SK-N-SH (cell line): ENCODE measurements at regions not wholly inside any gene's neighbourhood (a gene's known extent, or its start where the extent isn't known, plus 50 kb on each side); places are given as distances from the start of the nearest gene placed in this dataset.

Experiments used
- CTCF ChIA-PET: fragments of 300-600, 350-600 bp; formaldehyde crosslinking; extraction: SDS; loops from one replicate; lab custom pipeline; 2021; lab: Yijun Ruan, JAX
- POLR2A ChIA-PET: fragments of 350-600 bp; sonication (Branson Sonifier 250); formaldehyde crosslinking; extraction: SDS; loops from one replicate; lab custom pipeline; 2020; ENCODE audit warnings: antibody characterized with exemption, inconsistent platforms; lab: Yijun Ruan, JAX
- DNase-seq: peaks from one replicate; pipeline ENCODE4 v3.0.0; 2012
- H2AFZ ChIP-seq: fragments of 200-600 bp; sonication (generic); 2 replicates; pipeline ENCODE4 v1.8.1; 2016; ENCODE audit warnings: antibody characterized with exemption, mild to moderate bottlenecking, low read depth
- H3F3A ChIP-seq: fragments of 200-600 bp; sonication (generic); replicated peaks from 2 replicates; pipeline ENCODE3; 2016; ENCODE audit warnings: antibody characterized with exemption, mild to moderate bottlenecking; ENCODE audit not compliant: insufficient read depth
- H3K27ac ChIP-seq, 2 experiments: fragments of 200-500 bp in 1 of 2; fragments of 200-600 bp in 1 of 2; sonication (Bioruptor generic) in 1 of 2; sonication (generic), shearing (Covaris generic) in 1 of 2; 2 replicates each; pipeline versions ENCODE4 v1.5.1 to v1.6.1; 2014 to 2016; ENCODE audit warnings: low read depth in 2 of 2, inconsistent platforms in 1 of 2, low read length in 1 of 2, mild to moderate bottlenecking in 1 of 2, mixed read lengths in 1 of 2
- H3K27me3 ChIP-seq: fragments of 200-600 bp; sonication (generic), shearing (Covaris generic); 2 replicates; pipeline ENCODE4 v1.6.1; 2016; ENCODE audit warnings: mixed run types; ENCODE audit not compliant: insufficient read depth
- H3K36me3 ChIP-seq, 2 experiments: fragments of 200-500 bp in 1 of 2; fragments of 200-600 bp in 1 of 2; sonication (Bioruptor generic) in 1 of 2; sonication (generic) in 1 of 2; replicated peaks in 1 of 2; 2 replicates each; pipeline versions ENCODE3 to v1.5.1; 2014 to 2016; ENCODE audit warnings: low read length in 1 of 2, mild to moderate bottlenecking in 1 of 2; ENCODE audit not compliant: insufficient read depth in 2 of 2, control insufficient read depth in 1 of 2
- H3K4me1 ChIP-seq, 2 experiments: fragments of 200-500 bp in 1 of 2; fragments of 200-600 bp in 1 of 2; sonication (Bioruptor generic) in 1 of 2; sonication (generic), shearing (Covaris generic) in 1 of 2; 2 replicates each; pipeline versions ENCODE4 v1.5.1 to v1.6.1; 2014 to 2016; ENCODE audit warnings: low read depth in 1 of 2, low read length in 1 of 2, mixed run types in 1 of 2; ENCODE audit not compliant: insufficient read depth in 2 of 2, control insufficient read depth in 1 of 2
- H3K4me2 ChIP-seq: fragments of 200-600 bp; sonication (generic), shearing (Covaris generic); 2 replicates; pipeline ENCODE4 v1.6.1; 2017; ENCODE audit warnings: mixed run types
- H3K4me3 ChIP-seq, 2 experiments: fragments of 200-500 bp in 1 of 2; fragments of 200-600 bp in 1 of 2; sonication (Bioruptor generic) in 1 of 2; sonication (generic), shearing (Covaris generic) in 1 of 2; 2 replicates each; pipeline versions ENCODE4 v1.5.1 to v1.8.1; 2014 to 2016; ENCODE audit warnings: low read depth in 2 of 2, inconsistent platforms in 1 of 2, low read length in 1 of 2, mild to moderate bottlenecking in 1 of 2, mixed read lengths in 1 of 2, moderate library complexity in 1 of 2
- H3K79me2 ChIP-seq: fragments of 200-600 bp; sonication (generic); 2 replicates; pipeline ENCODE4 v1.8.1; 2017; ENCODE audit warnings: mild to moderate bottlenecking; ENCODE audit not compliant: insufficient read depth
- H3K9ac ChIP-seq: fragments of 200-600 bp; sonication (generic); 2 replicates; pipeline ENCODE4 v1.6.1; 2017; ENCODE audit warnings: mixed run types
- H3K9me2 ChIP-seq: fragments of 200-600 bp; sonication (generic); 2 replicates; pipeline ENCODE4 v1.6.1; 2017; ENCODE audit warnings: mixed run types
- H3K9me3 ChIP-seq: fragments of 200-600 bp; sonication (generic); 2 replicates; pipeline ENCODE4 v1.6.1; 2017; ENCODE audit warnings: mixed run types, mild to moderate bottlenecking, moderate library complexity
- H4K20me1 ChIP-seq: fragments of 200-600 bp; sonication (generic); 2 replicates; pipeline ENCODE4 v1.6.1; 2017; ENCODE audit warnings: mild to moderate bottlenecking, mixed run types; ENCODE audit not compliant: insufficient read depth
- CHD2 ChIP-seq: fragments of 150-350 bp; IDR thresholded peaks from 2 replicates; pipeline ENCODE4 v1.6.1; 2018; ENCODE audit warnings: low read length; ENCODE audit not compliant: partially characterized antibody
- FOSL2 ChIP-seq: IDR thresholded peaks from 2 replicates; pipeline ENCODE4 v1.4.0; 2012; ENCODE audit warnings: low read depth, mild to moderate bottlenecking, moderate library complexity, borderline replicate concordance
- GABPA ChIP-seq: IDR thresholded peaks from 2 replicates; pipeline ENCODE4 v1.4.0; 2012; ENCODE audit warnings: low read depth, mild to moderate bottlenecking
- MEF2A ChIP-seq: IDR thresholded peaks from 2 replicates; pipeline ENCODE4 v1.4.0; 2012; ENCODE audit warnings: low read depth, borderline replicate concordance
- WGBS: methylation state at CpG from one replicate; pipeline ENCODE4 v1.1.6; 2017; ENCODE audit warnings: low lambda C conversion rate; 5-methylcytosine and 5-hydroxymethylcytosine counted together
- TF ChIP-seq, protein P1 (sequence below): IDR thresholded peaks from 2 replicates; pipeline ENCODE4 v1.6.1; 2012; ENCODE audit warnings: mild to moderate bottlenecking, low read depth, low read length, moderate library complexity
- TF ChIP-seq, protein P2 (sequence below): fragments of 150-350 bp; IDR thresholded peaks from 2 replicates; pipeline ENCODE4 v1.6.1; 2017; ENCODE audit warnings: antibody characterized with exemption, low read length, low read depth, borderline replicate concordance

DNA sequence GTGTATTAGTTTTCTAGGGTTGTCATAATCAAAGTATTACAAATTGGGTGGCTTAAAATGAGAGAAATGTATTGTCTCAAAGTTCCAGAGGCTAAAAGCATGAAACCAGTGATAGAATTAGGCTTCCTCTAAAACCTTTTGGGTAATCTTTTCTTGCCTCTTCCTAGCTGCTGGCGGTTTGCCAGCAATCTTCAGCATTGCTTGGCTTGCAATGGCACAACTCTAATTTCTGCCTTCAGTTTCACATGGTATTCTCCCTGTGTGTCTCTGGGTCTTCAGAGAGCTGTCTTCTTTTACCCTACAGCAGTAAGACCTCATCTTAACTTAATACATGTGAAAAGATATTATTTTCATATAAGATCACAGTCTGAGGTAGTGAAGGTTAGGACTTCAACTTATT lies 479.1 kb upstream of the GJE1 start:
- no peaks in the 10 kb centered on the region for H3K9me2 ChIP-seq
- no peak overlapping the region for H3K4me3 ChIP-seq
- H3K27me3 ChIP-seq = no peaks in the 10 kb centered on the region
- H3K27ac ChIP-seq = no peak overlapping the region
- H2AFZ ChIP-seq = no peak overlapping the region
- H3K9ac ChIP-seq = no peak overlapping the region
- peaks cover under 1% of the 10 kb centered on the region for H3F3A ChIP-seq
- peaks cover 11% of the 10 kb centered on the region for H3K9me3 ChIP-seq
- 20% methylated on average over 1 of the region's 1 CpG for WGBS
- H3K4me1 ChIP-seq = no peaks in the 10 kb centered on the region
- TF ChIP-seq, protein P1, sequence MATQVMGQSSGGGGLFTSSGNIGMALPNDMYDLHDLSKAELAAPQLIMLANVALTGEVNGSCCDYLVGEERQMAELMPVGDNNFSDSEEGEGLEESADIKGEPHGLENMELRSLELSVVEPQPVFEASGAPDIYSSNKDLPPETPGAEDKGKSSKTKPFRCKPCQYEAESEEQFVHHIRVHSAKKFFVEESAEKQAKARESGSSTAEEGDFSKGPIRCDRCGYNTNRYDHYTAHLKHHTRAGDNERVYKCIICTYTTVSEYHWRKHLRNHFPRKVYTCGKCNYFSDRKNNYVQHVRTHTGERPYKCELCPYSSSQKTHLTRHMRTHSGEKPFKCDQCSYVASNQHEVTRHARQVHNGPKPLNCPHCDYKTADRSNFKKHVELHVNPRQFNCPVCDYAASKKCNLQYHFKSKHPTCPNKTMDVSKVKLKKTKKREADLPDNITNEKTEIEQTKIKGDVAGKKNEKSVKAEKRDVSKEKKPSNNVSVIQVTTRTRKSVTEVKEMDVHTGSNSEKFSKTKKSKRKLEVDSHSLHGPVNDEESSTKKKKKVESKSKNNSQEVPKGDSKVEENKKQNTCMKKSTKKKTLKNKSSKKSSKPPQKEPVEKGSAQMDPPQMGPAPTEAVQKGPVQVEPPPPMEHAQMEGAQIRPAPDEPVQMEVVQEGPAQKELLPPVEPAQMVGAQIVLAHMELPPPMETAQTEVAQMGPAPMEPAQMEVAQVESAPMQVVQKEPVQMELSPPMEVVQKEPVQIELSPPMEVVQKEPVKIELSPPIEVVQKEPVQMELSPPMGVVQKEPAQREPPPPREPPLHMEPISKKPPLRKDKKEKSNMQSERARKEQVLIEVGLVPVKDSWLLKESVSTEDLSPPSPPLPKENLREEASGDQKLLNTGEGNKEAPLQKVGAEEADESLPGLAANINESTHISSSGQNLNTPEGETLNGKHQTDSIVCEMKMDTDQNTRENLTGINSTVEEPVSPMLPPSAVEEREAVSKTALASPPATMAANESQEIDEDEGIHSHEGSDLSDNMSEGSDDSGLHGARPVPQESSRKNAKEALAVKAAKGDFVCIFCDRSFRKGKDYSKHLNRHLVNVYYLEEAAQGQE = no peak
- H3K4me2 ChIP-seq = no peak overlapping the region
- POLR2A ChIA-PET = no interaction called here
- CTCF ChIA-PET = no interaction called here
- no peaks in the 10 kb centered on the region for H3K79me2 ChIP-seq
- H3K36me3 ChIP-seq = no peaks in the 10 kb centered on the region
- no peak for DNase-seq
- no peaks in the 10 kb centered on the region for H4K20me1 ChIP-seq

DNA sequence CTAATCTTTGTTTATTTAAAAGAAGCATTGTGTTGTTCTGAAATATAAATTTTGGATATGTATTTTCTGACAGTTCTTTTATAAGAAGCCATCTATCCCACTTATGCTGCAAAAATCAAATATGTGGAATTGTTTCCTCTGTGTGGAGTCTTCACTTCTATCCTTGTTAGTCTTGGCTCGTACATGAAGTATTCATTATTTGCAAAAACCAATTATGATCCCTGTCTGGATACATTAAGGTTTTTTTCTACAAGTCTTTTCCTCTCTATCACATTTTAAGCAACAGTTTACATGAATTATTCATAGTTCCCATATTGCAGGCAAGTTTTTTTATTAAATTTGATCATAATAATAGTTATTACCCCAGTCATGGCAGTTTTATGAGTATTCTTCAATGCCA lies 490.8 kb upstream of the GJE1 start:
- Histone ChIP-seq H3K9me3 (no peaks in the 10 kb centered on the region), H3K4me2 (no peak overlapping the region), H3K9me2 (no peaks in the 10 kb centered on the region; the same call in 1 of the 2 replicates), H2AFZ (no peak overlapping the region), H3K79me2 (no peaks in the 10 kb centered on the region), H3K9ac (no peak overlapping the region), H3K4me3 (no peak overlapping the region), H3F3A (no peaks in the 10 kb centered on the region), H3K4me1 (peaks cover 0 to 10% of the 10 kb centered on the region in 2 experiments; a peak in 1 of 4 replicates), H3K27me3 (no peaks in the 10 kb centered on the region), H3K27ac (no peak overlapping the region), H4K20me1 (no peaks in the 10 kb centered on the region), H3K36me3 (no peaks in the 10 kb centered on the region)
- 29% methylated on average over 1 of the region's 1 CpG for WGBS
- CTCF ChIA-PET = no interaction called here
- TF ChIP-seq, protein P1 = no peak
- no peak for TF ChIP-seq FOSL2
- no peak for TF ChIP-seq CHD2
- no peak for TF ChIP-seq MEF2A
- no peak for TF ChIP-seq GABPA
- TF ChIP-seq, protein P2, sequence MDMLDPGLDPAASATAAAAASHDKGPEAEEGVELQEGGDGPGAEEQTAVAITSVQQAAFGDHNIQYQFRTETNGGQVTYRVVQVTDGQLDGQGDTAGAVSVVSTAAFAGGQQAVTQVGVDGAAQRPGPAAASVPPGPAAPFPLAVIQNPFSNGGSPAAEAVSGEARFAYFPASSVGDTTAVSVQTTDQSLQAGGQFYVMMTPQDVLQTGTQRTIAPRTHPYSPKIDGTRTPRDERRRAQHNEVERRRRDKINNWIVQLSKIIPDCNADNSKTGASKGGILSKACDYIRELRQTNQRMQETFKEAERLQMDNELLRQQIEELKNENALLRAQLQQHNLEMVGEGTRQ = no peak
- DNase-seq = no peak
- POLR2A ChIA-PET = no interaction called here
